GM18507 (cell line): ENCODE measurements at regions not wholly inside any gene's neighbourhood (a gene's known extent, or its start where the extent isn't known, plus 50 kb on each side); places are given as distances from the start of the nearest gene placed in this dataset.
"Not testable (repeated sequence)": the region's sequence is repeated elsewhere in the genome, so short reads cannot be mapped to it uniquely, and the experiment has no call there.

Source experiments
- DNase-seq: peaks from one replicate; pipeline ENCODE4 v3.0.0; 2011; ENCODE audit warnings: low read depth; ENCODE audit not compliant: insufficient read length; ENCODE audit errors: extremely low spot score
- FAIRE-seq: peaks from 2 replicates; lab custom pipeline; 2011; peaks lifted over from hg19 to GRCh38; lab: Jason Lieb, UNC

DNA sequence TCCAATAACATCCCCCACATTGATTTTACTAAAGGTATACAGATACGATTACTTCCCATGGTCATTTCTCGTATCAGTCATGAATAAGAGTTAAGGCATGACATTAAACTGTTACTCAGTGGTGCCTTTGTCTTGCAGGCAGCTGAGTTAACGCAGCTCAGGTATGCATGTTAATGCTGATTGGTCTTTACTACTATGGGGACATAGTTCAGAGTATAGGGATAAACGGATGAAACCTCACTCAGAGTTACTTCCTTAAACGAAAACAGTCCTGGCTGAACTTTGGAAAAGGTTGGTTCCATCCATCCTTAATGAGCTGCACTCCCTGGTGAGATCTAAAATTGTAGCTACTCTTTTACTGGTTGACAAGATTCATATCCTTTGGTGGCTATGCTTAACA is 87.0 kb downstream of the ACTL7B start:
- no peak for FAIRE-seq
- DNase-seq, result no peak

DNA sequence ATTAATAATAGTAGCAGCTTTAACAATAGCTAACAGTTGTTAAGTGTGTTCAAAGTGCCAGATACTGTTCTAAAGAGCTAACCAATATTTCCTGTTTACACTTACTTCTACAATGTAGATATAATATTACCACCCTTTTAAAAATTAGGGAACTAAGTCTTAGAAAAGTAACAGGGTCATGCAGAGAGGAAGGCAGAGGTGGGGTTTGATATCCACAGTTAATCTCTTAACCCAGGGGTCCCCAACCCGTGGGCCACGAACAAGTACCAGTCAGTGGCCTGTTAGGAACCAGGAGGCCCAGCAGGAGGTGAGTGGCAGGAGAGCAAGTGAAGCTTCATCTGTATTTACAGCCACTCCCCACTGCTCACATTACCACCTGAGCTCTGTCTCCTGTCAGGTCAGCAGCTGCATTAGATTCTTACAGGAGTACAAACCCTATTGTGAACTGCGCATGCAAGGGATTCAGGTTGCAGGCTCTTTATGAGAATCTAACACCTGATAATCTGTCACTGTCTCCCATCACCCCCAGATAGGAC is 89.1 kb downstream of the ACTL7B start:
- no peak for FAIRE-seq
- no peak for DNase-seq

DNA sequence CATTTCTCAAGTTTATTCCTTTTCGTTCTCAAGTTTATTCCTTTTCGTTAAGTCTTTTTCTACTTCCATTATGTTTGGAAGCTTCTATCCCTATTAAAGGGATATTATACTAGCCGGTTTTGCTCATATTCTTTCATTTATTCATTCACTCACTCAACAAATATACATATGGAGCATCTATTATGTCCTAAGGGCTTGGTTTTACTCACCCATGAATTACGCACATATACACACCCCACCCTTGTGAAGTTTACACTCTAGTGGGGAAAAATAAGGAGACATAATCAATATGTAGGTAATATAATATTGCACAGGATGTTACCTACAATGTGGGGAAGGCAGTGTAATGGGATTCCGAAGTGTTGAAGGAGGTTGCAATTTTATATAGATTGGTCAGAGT is 90.5 kb downstream of the ACTL7B start:
- DNase-seq, result no peak
- FAIRE-seq, result no peak

DNA sequence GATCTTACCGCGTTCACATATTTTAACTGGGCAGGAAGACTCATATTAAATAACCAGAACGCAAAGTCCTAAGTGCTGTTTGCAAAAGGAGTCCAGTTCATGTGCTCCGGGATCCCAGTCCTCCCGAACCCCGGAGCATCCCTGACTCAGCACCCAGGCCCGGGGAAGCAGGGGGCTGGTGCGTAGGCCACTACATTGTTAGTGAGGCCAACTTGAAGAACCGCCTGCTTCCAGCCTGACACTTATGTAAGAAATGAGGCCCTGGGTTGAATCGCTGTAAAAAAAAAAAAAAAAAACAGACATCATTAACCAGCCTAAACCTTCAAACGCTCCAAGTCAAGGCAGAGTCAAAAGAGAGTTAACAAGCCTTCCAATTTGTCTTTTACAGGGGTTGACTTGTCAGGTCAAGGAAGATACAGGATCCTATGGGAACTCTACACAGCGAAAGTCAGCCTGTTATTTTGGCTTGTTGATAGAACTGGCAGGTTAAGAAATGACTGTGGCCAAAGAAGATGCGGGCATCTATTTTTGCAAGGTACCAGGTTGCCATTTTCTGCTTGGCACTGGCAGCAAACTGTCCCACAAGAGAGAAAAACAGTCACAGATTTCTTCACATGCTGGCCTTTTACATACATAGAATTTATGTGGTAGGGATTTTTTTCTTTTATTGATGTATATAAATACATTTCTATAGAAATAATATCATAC is 93.3 kb downstream of the ACTL7B start:
- DNase-seq, result no peak
- FAIRE-seq, result no peak

DNA sequence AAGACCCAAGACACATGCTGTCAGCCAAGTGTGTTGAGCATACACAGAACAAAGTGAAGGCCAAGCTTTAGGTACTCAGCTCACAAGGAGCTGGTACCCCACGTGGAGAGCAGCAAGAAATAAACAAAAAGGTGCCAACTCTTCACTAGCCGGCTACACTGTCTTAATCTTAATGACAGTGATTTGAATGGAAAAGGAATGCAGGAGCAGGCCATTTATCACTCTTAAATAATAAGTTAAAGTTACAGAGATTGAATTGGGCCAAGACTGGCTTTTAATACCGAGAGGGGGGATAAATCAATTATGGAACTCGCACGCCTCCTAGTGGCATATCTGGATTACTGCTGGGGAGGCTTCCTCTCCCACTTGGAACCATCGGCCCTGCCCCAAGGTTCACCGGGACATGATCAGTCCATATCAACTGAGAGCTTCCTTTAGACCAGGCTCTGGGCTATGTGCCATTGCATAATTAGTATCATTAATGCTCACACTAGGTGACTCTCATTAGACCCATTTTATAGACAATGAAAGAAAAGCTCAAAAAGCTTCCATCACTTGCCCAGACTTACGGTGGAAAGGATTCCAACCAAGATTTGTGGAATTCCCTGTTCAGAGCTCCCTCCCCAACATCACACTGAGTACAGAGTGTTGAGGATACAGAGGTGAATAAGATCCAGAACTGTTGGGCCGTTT is 94.0 kb downstream of the ACTL7B start:
- DNase-seq (peak; percentile 29), FAIRE-seq (peak; percentile 68)

DNA sequence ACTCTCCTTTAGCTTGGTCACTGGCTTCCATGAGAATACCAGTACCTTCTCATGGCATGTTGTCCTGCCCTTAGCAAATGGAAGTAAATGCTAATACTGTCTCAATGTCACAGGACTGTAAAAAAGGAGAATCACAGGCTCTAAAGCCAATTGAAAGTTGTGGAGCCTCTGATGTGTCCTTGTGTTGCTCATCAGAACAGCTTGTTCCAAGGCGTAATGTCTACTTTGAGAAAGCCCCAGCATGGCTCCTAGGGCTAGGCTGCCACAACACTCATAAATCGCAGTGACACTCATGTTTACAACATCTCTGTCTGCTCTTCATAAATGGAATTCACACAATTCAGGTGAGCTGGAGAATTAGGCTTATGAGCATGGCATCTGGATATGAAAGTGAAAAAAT is 94.9 kb downstream of the ACTL7B start:
- DNase-seq (no peak), FAIRE-seq (no peak)

DNA sequence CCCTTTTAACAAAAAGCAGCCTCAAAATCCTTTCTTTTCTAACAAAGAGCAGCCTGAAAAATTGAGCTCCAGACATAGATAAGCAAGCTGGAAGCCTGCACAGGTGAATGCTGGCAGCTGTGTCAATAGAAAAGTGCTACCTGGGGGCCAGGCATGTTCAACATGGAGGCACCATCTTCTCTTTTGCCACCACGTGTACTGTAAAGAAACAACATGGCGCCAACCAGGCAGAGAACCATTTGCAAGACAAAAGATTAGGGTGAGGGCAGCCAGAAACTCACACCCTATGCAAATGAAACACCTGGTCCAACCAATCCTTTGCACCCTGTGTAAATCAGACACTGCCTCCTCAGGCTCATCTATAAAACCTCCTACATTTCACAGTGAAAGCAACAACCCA is 96.0 kb downstream of the ACTL7B start:
- no peak for DNase-seq
- FAIRE-seq, result no peak

DNA sequence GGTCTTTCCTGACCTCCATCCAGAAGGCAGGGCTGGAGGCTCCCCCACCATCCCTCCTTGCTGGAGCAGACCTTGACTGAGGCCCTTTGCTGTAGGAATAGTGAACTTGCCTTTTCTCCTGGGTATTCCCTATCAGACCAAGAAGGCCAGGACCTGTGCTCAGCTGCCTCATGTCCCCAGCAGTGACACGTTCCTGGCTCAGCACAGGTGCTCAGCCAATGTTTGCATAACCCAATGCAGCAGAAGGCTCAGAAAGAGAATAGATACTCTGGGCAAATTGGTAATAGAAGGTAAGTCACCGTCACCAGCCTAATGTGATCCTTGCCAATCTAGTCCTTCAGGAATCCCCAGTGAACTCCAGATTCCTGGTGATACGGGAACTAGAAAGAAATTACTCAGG is 96.4 kb downstream of the ACTL7B start:
- no peak for FAIRE-seq
- DNase-seq, result no peak

DNA sequence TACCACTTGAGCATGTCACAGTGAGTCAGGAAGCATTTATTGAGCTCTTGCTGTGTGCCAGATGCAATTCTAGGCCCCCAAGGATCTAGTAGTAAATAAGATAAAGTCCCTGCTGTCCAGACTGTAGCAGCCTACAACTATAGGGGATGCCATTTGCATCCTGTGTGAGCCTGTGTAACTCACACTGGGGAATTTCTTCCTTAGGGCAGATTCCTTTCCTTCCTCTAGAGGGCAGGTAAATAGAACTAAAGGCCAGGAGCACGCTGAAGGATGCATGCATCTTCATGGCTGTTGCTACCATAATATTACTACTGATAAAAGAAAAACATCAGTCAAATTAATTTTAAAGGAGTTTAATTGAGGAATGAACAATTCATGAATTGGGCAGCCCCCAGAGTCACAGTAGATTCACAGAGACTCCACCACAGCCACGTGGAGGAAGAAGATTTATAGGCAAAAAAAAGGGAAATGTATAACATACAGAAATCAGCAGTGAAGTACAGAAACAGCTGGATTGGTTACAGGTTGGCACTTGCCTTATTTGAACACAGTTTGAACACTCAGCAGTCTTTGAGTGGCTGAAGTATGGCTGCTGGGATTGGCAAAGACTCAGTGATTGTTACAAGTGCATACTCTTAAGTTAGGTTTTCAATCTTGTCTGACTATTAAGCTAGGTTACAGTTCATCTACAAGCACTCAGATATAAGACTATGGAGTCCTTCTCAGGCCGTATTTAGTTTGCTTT is 98.9 kb downstream of the ACTL7B start:
- DNase-seq (no peak), FAIRE-seq (no peak)

DNA sequence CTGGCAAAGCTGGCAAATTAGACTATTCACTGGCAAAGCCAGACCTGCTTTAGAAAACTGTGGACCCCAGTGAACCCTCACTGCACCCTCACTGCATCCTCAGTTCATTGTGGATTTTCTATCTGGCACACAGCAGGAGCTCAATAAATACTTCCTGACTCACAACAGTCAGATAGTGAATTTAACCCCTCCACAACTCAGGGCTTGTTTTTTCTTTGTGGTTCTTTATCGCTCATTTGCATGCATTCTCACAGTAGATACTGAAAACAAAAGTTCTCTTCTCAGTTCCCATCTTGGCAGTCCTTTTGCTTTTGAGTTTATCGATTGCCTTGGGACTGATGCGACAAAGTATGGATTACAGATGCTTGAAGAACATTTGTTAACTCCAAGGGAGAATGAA is 99.8 kb downstream of the ACTL7B start:
- DNase-seq (no peak), FAIRE-seq (no peak)

DNA sequence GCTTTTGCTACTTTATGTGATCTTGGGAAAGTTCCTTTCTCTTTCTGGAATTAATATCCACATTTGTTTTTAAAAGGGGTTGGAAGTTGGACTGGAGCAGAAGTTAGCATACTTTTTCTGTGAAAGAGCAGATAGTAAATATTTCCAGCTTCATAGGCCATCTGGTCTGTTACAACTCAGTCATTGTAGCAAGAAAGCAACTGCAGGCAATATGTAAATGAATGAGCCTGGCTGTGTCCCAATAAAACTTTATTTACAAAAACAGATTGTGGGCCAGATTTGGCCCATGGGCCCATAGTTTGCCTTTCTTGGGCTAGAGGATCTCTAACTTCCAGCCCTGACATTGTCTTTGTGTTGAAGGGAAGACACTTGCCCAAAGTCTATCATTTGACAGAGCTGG is 104.4 kb downstream of the ACTL7B start:
- no peak for FAIRE-seq
- no peak for DNase-seq

DNA sequence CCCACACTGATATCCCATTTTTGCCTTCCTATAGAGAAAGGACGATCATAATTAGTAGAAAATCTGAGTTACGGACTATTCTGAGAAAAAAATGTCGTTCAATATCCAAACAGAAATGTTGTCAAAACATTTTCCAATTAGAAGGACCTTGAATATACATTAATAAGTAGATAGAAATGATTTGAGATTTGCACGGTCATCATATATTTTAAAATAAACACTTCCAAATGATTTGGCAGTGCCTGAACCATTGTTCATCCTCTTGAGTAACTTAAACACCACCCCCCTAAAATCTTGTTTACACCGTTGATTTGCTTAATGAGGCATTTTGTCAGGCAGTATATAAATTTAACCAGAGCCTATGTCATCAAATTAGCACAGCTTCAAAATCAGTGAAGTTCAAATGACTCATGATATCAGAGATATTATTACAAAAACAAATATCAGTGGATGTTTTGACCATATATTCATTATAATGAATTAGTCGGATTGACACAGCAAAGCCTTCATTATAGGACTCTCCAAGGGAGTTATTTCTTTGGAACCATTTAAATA is 105.0 kb downstream of the ACTL7B start:
- FAIRE-seq, result no peak
- DNase-seq, result no peak

DNA sequence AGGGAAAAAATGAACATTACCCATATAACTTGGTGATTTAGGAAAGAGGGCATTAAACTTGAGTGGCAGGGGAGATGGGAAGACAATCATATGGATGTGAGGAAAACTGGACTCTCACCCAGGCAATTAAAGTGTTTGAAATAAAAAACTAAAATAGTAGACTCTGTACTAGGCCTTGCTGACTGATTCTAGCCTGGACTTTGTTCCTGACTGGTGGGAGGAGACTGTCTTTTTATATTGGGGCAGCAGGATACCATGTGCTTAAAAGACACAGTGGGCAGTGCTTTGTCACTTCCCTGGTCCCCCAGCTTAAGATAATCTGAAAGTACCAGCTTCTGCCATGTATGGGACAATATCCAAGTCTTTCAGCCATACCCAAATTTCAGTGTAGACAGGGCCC is 107.0 kb downstream of the ACTL7B start:
- no peak for FAIRE-seq
- DNase-seq, result no peak

DNA sequence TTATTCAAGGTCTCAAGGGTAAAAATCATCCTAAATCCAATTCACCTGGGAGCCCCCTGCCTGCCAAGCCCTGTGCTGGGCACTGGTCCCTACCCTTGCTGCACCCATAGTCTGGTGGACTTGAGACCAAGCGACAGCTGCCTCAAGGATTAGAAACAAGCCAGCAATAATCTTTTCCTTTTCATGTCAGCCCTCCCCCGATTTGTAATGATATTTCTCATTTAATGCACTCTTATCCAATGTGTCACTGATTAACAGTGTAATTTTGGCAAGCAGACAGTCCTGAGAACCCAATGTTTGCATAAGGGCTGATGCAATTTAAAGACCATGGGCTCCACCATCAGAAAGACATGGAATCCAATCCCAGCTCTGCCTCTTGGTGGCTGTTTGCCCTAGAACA is 108.9 kb downstream of the ACTL7B start:
- no peak for FAIRE-seq
- no peak for DNase-seq

DNA sequence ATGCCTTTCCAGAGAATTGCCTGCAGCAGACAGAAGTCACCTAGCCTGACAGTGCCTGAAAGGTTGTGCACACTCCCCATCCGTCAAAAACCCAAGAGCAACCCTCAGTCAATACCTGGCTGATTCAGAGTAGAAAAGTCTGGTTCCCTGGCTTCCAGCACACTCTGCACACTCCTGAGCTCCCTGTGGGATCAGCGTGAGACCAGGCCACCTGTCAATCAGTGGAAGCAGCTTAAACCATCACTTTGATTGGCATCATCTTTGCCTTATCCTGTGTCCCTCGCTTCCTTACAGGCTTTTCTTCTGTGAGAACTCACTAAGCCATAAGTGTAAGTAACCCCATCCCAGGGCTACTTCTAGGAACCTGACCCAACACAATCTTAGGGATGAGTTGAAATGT is 109.8 kb downstream of the ACTL7B start:
- DNase-seq, result no peak
- no peak for FAIRE-seq

DNA sequence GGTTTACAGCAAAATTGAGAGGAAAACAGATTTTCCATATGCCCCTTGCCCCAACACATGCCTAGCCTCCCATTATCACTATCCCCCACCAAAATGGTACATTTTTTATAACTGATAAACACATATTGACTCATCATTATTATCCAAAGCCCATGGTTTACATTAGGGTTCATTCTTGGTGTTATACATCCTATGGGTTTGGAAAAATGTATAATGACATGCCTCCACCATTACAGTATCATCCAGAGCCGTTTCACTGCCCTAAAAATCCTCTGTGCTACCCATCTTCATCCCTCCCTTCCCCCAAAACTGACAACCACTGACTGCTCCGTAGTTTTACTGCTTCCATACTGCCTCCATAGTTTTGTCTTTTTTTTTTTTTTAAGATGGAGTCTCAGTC is 111.1 kb downstream of the ACTL7B start:
- FAIRE-seq, result no peak
- DNase-seq, result no peak

DNA sequence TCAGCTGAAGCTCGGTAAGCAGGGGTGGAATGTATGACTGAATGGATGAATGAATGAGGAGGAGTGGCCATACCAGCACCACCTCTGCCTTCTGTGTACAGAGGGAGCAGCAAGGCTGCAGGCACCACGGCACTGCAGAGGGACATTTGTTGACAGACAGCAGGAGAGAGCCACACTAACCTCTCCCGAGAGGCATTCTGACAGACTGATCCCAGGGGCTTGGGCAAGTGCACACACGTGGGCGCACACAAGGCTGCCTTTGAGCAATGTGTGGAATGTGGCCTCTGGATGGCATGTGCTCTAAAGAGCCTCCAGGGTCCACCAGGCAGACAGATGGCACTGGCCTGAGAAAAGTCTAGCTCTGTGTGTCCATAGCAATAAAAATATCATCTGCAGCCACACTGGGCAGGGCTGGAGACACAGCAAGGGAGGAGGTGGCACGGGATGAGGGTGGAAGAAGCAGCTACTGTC is 111.8 kb downstream of the ACTL7B start:
- no peak for DNase-seq
- FAIRE-seq, result no peak

DNA sequence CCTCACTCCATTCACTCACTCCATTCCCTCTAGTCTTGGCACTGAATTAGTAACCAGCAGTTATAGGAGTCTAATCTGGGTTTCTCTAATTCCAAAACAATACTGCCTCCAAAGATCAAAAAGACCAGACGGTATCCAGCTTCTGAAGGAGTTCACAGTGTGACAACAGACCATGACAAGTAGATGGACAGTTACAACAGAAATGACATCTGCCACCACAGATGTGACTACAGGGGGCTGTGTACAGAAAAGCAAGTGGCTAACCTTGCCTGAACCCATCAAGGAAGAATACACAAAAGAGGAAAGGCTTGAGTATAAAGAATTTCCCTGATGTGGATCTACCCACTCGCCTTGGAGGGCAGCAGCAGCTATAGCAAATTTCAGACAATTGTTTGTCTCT is 112.4 kb downstream of the ACTL7B start:
- FAIRE-seq (no peak), DNase-seq (no peak)

DNA sequence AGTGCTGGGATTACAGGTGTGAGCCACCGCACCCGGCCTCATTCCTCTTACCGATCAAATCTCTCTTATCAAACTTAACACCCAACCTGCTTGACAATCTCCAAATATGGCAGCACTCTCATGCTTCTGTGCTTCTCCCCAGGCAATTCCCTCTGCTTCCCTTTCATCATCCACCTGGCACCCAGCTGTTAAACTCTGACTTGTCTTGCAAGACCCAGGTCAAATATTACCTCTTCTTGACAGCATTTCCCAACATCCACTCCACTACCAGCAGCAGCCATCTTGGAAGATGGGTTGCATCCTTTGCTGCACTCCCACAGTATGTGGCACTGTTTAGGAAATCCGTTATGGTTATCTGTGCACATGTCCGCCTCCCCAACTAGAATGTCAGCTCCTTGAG is 113.6 kb downstream of the ACTL7B start:
- DNase-seq (no peak), FAIRE-seq (no peak)

DNA sequence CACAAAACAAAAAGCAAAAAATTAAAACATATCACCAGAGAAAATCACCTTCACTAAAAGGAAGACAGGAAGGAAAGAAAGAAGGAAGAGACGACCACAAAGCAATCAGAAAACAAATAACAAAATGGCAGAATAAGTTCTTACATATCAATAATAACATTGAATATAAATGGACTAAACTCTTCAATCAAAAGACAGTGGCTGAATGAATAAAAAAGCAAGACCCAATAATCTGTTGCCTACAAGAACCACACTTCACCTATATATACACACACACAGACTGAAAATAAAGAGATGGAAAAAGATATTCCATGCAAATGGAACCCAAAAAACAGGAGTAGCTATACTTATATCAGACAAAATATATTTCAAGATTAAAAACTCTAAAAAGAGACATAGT is 124.5 kb downstream of the ACTL7B start:
- not testable (repeated sequence) for FAIRE-seq, DNase-seq
